Epithelial cell of esophagus (primary cell): ENCODE measurements at regions not wholly inside any gene's neighbourhood (a gene's known extent, or its start where the extent isn't known, plus 50 kb on each side); places are given as distances from the start of the nearest gene placed in this dataset.
A peak's percentile ranks its signal among the peaks of the same experiment; 100 is the strongest.
"Not testable (repeated sequence)": the region's sequence is repeated elsewhere in the genome, so short reads cannot be mapped to it uniquely, and the experiment has no call there.

Experiments used
- DNase-seq: peaks from one replicate; pipeline ENCODE4 v3.0.0; 2010; ENCODE audit warnings: low read depth
- H3K4me3 ChIP-seq: 2 replicates; pipeline ENCODE4 v1.5.1; 2011; ENCODE audit warnings: mild to moderate bottlenecking, low read length, control low read depth
- CTCF ChIP-seq: IDR thresholded peaks from 2 replicates; pipeline ENCODE4 v1.5.1; 2011; ENCODE audit warnings: low read depth, mild to moderate bottlenecking, low read length, control low read depth, inconsistent platforms; ENCODE audit not compliant: insufficient read depth; ENCODE audit errors: missing control alignments

GRCh38 chr7:120079022-120079421 is 194.0 kb upstream of the KCND2 start:
- H3K4me3 ChIP-seq = no peak overlapping the region
- DNase-seq = no peak
- no peak for TF ChIP-seq CTCF

GRCh38 chr7:120079704-120080103 is 193.3 kb upstream of the KCND2 start:
- TF ChIP-seq CTCF = no peak
- no peak overlapping the region for H3K4me3 ChIP-seq
- no peak for DNase-seq

GRCh38 chr7:120086468-120086867 is 186.5 kb upstream of the KCND2 start:
- not testable (repeated sequence) for DNase-seq, H3K4me3 ChIP-seq

GRCh38 chr7:120089968-120090367 is 183.0 kb upstream of the KCND2 start:
- no peak overlapping the region for H3K4me3 ChIP-seq
- DNase-seq = peak; percentile 51
- TF ChIP-seq CTCF = peak; percentile 49

- no peak overlapping the region for H3K4me3 ChIP-seq
- no peak for DNase-seq
- TF ChIP-seq CTCF = no peak
These were observed 181.2 kb upstream of the KCND2 start for GRCh38 chr7:120091807-120092206.

GRCh38 chr7:120097020-120097419 is 176.0 kb upstream of the KCND2 start:
- H3K4me3 ChIP-seq = no peak overlapping the region
- DNase-seq = no peak
- no peak for TF ChIP-seq CTCF

- no peak for TF ChIP-seq CTCF
- H3K4me3 ChIP-seq = no peak overlapping the region
- DNase-seq = no peak
These were observed 175.2 kb upstream of the KCND2 start for GRCh38 chr7:120097774-120098173.

- DNase-seq = no peak
- TF ChIP-seq CTCF = no peak
- H3K4me3 ChIP-seq = no peak overlapping the region
These were observed 164.6 kb upstream of the KCND2 start for GRCh38 chr7:120108376-120108775.
